NK-92 treated with Interleukin-12 subunit alpha and Interleukin-12 subunit beta, amount 100 ng/mL, for 24 hours (cell line): ENCODE measurements at regions not wholly inside any gene's neighbourhood (a gene's known extent, or its start where the extent isn't known, plus 50 kb on each side); places are given as distances from the start of the nearest gene placed in this dataset.

Experiments used
- DNase-seq: peaks from one replicate; lab custom pipeline; 2025; lab: John Stamatoyannopoulos, UW

- no peak for DNase-seq
These were observed 137.4 kb upstream of the RBMS1 start for GRCh38 chr2:160630801-160631590.

DNA sequence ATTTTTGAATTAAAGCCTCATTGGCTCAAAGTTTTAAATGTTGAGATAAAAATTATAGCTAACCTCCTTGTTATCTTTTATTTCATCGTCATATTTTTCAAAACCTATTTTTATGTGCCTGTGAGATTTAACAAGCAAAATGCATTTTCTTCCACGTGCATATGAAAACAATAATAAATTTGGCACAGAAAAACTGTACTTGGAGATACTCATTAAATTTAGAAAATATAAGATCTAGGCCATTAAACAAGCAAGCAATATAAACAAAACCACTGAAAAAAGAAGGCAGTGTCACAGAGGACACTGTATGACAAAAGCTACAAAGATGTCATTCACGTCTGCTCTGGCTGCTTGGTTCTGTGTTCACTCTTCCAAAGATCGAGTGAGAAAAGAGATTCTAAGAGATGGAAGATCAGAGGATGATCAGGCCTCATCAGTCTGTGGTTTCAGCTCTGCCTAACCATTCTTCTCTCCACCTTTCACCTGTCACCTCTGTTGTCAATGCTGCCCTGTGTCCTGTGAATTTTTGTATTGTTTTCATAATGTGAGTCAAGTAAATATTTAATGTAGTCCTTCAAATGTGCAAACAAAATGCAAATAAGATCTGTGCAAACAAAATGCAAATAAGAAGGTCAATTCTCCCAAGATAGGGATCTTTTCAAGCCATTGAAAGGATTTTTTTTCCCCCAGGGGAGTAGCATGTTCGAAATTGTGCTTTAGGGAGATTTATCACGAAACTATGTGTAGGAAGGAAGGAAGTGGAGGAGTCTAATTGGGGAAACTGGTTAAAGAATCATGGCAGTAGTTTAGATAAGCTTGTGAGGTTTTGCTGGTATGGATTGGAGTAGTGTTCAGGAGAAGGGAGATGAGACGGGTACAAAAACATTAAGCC is 138.7 kb upstream of the RBMS1 start:
- DNase-seq = no peak

DNA sequence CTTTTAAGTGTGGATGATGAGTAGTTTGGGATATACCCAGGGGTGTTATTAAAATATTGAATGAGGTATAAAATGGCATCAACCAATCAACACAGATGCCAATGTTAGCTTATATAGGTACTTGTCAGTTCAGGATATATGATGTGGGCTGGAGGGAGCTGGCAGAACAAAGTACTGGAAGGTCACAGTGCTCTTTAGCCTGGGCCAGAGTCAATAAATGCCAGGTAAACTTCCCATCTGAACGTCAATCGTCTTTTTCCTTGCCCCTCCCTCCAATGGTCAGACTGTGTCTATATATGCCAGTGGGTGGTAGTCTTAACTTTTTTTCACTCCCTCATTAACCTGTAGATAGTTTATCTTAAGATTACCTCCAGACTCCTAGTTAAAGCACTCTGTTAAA is 140.8 kb upstream of the RBMS1 start:
- DNase-seq = no peak

DNA sequence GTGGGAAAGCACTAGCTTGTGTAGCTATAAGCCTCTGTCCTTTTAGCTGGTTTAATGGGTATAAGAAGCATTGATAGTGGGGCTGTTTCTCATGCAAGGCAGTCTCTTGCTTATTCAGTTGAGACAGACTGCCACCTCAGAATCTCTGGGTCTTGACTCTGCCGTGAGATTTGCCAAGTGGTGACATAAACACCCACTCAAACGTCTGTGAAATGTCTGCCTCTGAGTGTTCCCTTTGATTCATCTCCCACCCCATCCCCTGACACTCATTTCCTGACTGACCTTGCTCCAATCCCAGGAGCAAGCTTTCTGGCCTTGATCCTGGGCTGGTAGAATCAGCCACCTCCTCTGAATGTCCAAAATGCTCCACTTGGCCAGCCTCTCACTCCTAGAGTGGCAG is 141.9 kb upstream of the RBMS1 start:
- no peak for DNase-seq

- DNase-seq = no peak
These were observed 145.9 kb upstream of the RBMS1 start for GRCh38 chr2:160639472-160639871.

- no peak for DNase-seq
These were observed 153.3 kb upstream of the RBMS1 start for GRCh38 chr2:160646684-160647444.

DNA sequence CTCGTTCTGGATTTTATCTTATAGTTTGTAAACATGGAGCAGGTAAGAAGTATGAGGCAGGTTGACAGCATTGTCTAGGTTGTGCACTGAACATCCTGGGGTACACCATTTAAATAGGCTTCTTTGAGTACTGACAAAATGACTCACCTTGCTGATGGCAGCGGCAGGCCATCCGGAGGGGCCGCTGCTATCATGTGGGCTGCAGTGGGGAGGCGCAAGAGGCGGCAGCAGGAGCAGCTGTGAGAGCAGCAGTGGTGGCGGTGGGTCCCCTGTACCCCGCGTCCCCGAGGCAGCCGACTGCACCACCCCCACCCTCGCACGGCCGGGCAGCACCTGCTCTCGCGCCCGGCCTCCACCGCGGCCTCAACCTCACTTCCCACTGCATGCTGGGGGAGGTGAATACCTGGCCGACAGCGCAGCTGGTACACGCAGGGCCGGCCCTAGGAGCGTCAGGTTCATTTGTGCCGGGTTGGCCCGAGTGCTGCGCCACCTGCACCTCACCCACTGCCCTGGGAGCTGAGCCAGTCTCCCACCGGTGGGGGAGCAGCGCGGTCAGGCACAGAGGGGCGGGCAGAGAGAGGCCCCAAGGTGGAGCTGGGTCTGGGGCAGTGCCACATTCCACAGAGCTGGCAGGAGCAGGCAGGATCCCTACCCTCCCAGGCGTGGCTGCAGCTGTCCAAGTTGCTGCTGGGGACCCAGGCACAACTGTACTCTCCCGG is 154.5 kb upstream of the RBMS1 start:
- DNase-seq = no peak

DNA sequence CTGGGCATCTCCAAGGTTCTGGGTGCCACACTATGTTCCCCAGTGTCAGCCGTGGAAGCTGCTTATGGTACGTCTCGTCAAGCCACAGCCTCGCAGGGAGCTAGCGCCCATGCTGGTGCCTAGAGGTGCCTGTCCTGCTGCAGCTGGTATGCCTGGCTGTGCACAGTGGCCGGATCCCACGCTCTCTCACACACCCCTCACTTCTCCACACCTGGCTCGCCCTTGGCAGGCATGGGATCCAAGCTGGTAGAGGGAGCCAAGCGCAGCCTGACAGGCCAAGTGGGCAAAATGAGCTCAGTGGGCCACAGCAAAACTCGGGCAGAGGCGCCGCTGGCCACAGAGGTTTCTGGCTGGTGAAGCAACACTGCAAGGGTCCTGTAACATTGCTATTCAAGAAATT is 156.1 kb upstream of the RBMS1 start:
- no peak for DNase-seq

DNA sequence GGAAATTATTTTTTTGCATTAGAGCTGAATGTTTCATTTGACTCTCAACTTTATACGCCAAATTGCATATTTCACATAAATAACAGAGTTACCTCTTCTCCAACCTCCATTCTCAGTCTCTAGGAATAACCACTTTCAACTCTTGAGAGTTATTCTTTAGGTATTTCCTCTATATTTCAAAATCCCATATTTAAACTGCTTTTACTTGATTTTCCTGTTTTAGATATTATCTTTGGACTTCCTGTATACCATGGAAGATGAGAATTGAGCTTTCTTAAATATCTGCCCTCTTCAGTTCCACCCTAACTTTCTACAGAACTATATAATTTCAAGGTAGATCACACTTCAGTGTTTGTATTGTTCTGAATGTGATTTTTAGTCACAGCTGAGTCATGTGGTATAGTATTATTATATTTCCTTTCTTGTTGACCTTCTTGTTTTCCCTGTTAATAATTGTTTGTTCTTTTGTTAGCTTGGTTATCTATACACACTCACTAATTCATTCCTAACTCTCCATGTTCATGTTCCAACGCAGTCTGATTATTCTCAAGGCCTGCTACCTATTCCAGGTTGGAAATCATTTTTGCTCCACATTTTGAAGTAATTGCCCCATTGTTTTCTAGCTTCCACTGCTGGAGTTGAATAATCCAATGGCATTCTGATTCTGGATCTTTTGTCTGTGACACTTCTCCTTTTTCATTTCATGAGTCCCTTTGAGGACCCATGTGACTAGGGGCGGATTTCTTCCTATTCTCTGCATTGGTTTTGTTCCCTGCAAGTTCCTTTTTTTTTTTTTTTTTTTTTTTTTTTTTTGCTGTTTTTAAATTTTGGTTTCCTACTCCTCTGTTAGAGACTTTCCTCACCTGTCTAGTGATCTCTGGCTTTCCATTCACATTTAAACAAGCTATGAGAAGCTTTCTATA is 156.8 kb upstream of the RBMS1 start:
- no peak for DNase-seq

DNA sequence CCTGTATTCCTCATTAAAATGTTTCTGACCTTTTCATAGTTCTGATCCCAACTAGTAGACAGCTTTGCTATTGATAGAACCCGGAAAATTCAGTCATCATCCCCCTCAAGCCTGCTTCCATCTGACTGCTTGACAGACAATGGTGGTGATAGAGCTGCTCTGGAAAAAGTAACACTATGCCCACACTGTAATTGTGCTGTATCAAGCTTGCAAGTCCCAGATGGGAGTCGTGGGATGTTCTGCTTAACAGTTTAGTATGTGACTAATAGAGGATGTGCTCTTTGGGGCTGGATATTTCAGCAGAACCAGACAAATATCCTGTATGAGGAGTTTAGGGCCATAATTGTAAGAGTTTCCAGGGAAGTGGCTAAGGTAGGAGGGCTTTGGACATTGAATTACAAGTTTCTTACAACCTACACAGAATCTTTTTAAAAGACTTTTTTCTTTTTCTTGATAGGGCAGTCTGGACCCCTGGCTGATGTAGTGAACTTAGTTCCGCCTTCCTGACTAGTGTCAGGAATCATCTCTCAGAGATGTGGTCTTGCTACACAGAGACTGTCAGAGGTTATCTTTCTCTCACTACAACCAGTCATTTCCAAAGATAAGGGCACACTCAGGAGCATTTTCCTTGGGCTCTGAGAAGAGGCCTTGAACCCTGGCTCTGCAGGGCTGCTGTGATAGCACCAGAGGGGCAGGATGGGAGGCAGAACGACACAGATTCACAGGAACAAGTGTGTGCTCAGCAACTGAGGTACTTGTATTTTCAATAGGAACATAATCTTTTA is 158.0 kb upstream of the RBMS1 start:
- DNase-seq = no peak

- DNase-seq = no peak
These were observed 158.6 kb upstream of the RBMS1 start for GRCh38 chr2:160652236-160652635.

DNA sequence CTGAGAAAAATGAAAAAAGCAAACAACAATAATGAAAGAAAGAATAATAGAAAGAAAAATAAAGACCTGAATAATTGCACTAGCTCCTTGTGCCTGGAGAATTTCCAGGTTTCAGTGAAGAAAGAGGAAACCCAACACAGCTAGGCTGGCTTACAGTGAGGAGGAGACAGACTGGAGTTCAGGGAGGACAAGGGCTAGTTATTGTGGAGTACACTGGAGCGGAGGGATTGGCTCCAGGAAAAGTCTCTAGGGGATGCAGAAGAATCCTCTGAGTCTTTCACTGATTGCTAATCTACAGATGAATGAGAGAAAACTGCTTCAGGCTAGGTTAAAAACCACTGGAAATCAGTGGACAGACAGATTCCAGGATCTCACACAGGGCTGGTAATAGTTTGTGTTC is 163.6 kb upstream of the RBMS1 start:
- DNase-seq = no peak

GRCh38 chr2:160658851-160659250 is 165.2 kb upstream of the RBMS1 start:
- no peak for DNase-seq

DNA sequence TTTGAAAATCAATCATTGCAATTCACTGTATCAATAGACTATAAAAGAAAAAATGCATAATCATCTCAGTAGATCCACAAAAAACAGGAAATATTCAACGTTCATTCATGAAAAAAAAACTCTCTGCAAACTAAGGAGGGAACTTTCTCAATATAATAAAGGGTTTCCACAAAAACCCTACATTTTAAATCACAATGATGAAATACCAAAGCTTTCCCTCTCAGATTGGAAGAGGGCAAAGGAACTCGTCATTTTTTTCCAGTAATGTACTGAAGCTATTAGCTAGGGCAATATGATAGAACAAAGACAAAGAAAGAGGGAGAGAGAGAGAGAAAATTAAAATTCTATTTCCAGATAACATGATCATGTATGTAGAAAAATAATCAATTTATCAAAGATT is 167.1 kb upstream of the RBMS1 start:
- DNase-seq = no peak

- no peak for DNase-seq
These were observed 171.1 kb upstream of the RBMS1 start for GRCh38 chr2:160664603-160665140.

DNA sequence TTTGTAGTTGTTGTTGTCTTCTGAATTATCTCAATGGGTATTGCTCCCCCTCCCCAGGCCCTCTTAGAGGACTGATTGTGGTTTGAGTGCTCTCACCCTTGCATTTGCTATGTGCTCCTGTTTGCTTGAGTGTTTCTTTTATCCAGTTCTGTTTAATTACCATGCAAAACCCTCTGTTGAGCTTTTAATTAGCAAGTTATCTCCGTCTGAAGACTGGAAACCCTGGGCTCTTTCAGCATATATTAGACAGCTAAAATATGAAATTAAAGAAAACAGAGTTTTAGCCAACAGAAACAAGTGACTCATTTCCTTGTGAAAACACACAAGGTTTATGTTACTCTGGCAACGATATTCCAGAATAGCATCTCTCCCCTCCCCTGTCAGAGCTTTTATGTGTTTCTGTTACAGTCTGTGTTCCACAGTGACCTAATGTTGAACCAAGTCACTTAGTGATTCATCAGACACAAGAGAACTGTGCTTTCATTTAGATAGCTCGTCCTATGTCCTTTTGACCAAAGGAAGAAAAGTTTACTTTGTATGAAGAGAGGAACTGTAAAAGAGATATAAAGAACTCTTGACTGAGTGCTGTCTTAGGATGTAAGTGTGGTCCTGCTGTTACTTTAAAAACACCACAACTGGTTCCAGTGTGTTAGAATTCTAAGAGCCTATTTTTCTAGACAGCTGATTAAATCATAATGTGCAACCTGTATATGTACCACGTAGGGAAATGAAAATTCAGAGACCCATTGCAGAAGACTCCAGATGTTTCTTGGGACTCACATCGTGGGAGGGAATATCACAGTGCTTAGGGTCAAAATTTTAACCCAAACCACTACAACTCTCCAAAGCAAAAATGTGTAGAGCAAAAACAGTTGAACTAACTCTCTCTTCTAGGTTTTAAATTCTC is 172.8 kb upstream of the RBMS1 start:
- no peak for DNase-seq

- no peak for DNase-seq
These were observed 174.2 kb upstream of the RBMS1 start for GRCh38 chr2:160667811-160668210.

DNA sequence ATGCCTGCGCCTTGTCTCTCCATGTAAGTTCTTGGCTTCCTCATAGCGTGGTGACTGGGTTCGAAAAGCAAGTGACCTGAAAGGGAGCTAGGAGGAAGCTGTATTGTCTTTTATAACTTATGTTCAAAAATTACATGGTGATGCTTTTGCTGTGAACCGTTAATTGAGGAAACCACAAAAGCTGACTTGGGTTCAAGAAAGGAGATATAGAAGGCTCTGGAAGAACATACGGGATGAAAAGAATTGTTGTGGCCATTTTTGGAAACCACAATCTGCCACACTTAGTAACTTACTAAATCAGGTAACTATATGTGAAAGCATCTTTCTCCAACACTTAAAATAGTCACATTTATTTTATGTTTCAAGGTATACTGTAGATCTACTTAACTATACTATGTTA is 177.0 kb upstream of the RBMS1 start:
- no peak for DNase-seq

DNA sequence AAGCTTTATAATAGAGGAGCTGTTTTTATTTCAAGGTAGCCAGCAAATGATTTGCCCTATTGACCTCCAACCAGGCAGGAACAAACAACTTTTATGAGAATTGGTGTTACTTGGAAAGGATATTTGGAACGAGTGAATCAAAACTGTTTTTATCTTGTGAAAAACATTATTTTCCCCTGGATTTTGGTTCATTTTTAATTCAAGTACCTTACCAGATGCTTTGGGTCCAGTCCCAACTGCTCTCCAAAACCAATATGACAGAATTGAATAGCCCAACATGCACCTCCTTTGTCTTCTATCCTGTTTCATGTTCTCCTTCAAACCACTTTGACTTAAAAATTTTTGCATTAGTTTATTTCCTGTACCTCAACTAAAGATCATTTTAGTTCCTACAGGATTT is 178.6 kb upstream of the RBMS1 start:
- DNase-seq = no peak
